ENCODE measurements at regions not wholly inside any gene's neighbourhood (a gene's known extent, or its start where the extent isn't known, plus 50 kb on each side); places are given as distances from the start of the nearest gene placed in this dataset.

DNA sequence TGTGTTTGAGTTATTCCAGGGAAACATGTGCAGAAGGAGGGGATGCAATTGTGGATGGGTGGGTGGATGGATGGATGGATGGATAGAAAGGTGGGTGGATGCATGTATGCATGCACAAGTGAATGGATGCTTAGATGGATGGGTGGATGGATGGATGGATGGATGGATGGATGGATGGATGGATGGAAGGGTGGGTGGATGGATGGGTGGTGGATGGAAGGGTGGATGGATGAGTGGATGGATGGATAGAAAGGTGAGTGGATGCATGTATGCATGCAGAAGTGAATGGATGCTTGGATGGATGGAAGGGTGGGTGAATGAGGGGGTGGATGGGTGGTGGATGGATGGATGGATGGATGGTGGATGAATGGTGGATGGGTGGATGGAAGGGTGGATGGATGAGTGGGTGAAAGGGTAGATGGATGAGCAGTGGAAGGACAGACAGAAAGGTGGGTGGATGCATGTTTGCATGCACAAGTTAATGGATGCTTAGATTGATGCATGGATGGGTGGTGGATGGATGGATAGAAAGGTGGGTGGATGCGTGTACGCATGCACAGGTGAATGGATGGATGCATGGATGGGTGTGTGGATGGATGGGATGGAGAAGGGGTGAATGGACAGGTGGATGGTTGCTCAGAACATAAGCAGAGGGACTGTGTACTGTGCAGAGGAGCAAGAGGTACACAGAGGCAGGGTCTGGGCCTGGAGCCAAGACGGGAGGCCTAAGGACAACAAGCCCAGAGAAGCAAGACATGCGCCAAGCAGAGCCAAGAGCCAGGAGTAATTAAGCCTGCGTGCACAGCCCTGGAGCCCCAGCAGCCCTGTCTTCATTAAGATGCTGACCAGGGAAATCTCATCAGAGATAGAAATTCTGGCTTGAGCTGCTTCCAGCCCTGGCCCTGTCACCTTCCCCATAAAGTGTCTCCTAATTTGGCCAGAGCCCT lies 84.6 kb upstream of the PPP1R26 start:
- H3K4me3 ChIP-seq (ENCODE audit: control insufficient read depth, low read depth, low read length), result no peak overlapping the region
- DNase-seq (ENCODE audit: low read depth), result no peak
- no peak for TF ChIP-seq CTCF (conservative IDR thresholded peaks at IDR 0.05; ENCODE audit: control insufficient read depth, insufficient read depth, low read depth, low read length)

DNA sequence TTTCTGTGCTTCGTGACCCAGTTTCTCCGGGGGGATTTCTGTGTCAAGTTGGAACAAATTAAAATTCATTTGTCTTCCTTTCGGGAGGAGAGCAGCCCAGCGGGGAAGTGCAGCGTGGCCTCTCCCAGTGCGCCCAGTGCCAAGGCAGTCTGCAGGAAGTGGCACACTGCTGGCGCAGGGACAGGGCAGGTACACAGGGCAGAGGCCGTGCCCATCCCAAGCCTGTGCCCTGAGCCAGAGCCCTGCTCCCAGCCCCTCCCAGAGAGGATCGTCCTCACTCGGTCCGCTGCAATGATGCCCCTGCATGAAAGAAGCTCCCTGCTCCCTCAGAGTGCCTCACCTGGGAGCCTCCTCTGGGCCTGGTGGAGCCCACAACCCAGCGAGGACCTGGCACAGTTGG lies 82.4 kb upstream of the PPP1R26 start:
- no peak overlapping the region for H3K4me3 ChIP-seq (ENCODE audit: control insufficient read depth, low read depth, low read length)
- no peak for DNase-seq (ENCODE audit: low read depth)
- TF ChIP-seq CTCF (conservative IDR thresholded peaks at IDR 0.05; ENCODE audit: control insufficient read depth, insufficient read depth, low read depth, low read length), result no peak

DNA sequence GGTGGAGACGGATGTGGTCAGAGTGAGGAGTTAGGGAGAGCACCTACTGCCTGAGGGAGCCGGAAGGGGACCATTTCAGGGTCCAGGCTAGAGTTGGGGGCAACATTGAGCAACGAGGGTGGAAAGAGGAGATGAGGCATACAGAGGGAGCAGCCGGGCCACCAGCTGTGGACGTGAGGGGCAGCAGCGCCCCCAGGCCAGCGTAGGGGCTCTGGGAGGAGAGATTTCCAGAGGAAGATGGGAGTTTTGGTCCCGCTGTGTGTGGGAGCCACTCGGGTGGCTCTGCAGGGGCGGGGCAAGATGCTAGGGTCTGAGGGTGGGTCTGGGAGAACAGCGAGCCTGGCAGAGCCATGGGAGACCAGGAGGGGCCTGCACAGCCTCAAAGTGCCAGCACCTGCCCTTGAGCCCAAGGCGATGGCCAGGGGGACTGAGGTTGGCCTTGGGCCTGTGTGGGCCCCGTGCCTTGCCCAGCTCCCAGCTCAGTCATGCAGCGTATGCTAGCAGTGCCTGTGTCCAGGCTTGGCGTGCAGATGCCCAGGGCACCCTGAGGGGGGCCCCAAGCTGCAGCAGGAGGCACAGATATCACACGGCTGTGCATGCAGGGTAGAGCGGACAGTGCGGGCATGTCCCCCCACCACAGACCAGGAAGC lies 80.5 kb upstream of the PPP1R26 start:
- TF ChIP-seq CTCF (conservative IDR thresholded peaks at IDR 0.05; ENCODE audit: control insufficient read depth, insufficient read depth, low read depth, low read length), result no peak
- DNase-seq (ENCODE audit: low read depth), result no peak
- no peak overlapping the region for H3K4me3 ChIP-seq (ENCODE audit: control insufficient read depth, low read depth, low read length)

GRCh38 chr9:135400496-135400895 lies 79.1 kb upstream of the PPP1R26 start:
- no peak overlapping the region for H3K4me3 ChIP-seq (ENCODE audit: control insufficient read depth, low read depth, low read length)
- TF ChIP-seq CTCF (conservative IDR thresholded peaks at IDR 0.05; ENCODE audit: control insufficient read depth, insufficient read depth, low read depth, low read length), result no peak
- DNase-seq (ENCODE audit: low read depth), result no peak

GRCh38 chr9:135401218-135401617 lies 78.4 kb upstream of the PPP1R26 start:
- no peak overlapping the region for H3K4me3 ChIP-seq (ENCODE audit: control insufficient read depth, low read depth, low read length)
- no peak for TF ChIP-seq CTCF (conservative IDR thresholded peaks at IDR 0.05; ENCODE audit: control insufficient read depth, insufficient read depth, low read depth, low read length)
- no peak for DNase-seq (ENCODE audit: low read depth)

GRCh38 chr9:135402048-135402738 lies 77.4 kb upstream of the PPP1R26 start:
- no peak overlapping the region for H3K4me3 ChIP-seq (ENCODE audit: control insufficient read depth, low read depth, low read length)
- DNase-seq (ENCODE audit: low read depth), result no peak

More at GRCh38 chr9:135402048-135402738, 77.4 kb upstream of the PPP1R26 start:
- TF ChIP-seq CTCF (conservative IDR thresholded peaks at IDR 0.05; ENCODE audit: control insufficient read depth, insufficient read depth, low read depth, low read length), result no peak

Measured in fibroblast of mammary gland (primary cell).